ENCODE measurements at regions not wholly inside any gene's neighbourhood (a gene's known extent, or its start where the extent isn't known, plus 50 kb on each side); places are given as distances from the start of the nearest gene placed in this dataset.

GRCh38 chr5:56340196-56340980, 107.3 kb upstream of the ANKRD55 start:
- TF ChIP-seq, protein P1, sequence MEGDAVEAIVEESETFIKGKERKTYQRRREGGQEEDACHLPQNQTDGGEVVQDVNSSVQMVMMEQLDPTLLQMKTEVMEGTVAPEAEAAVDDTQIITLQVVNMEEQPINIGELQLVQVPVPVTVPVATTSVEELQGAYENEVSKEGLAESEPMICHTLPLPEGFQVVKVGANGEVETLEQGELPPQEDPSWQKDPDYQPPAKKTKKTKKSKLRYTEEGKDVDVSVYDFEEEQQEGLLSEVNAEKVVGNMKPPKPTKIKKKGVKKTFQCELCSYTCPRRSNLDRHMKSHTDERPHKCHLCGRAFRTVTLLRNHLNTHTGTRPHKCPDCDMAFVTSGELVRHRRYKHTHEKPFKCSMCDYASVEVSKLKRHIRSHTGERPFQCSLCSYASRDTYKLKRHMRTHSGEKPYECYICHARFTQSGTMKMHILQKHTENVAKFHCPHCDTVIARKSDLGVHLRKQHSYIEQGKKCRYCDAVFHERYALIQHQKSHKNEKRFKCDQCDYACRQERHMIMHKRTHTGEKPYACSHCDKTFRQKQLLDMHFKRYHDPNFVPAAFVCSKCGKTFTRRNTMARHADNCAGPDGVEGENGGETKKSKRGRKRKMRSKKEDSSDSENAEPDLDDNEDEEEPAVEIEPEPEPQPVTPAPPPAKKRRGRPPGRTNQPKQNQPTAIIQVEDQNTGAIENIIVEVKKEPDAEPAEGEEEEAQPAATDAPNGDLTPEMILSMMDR (IDR thresholded peaks at IDR 0.05) = no peak
- no peak for TF ChIP-seq EP300 (IDR thresholded peaks at IDR 0.05)
